Superior temporal gyrus (tissue), 1 donor: ENCODE measurements at regions not wholly inside any gene's neighbourhood (a gene's known extent, or its start where the extent isn't known, plus 50 kb on each side); places are given as distances from the start of the nearest gene placed in this dataset.

Experiments used
- DNase-seq: peaks from one replicate; pipeline ENCODE4 v3.0.0-alpha.2; 2016; ENCODE audit errors: extremely low spot score

GRCh38 chr12:98423963-98424362, 91.4 kb upstream of the TMPO start:
- DNase-seq, result no peak

DNA sequence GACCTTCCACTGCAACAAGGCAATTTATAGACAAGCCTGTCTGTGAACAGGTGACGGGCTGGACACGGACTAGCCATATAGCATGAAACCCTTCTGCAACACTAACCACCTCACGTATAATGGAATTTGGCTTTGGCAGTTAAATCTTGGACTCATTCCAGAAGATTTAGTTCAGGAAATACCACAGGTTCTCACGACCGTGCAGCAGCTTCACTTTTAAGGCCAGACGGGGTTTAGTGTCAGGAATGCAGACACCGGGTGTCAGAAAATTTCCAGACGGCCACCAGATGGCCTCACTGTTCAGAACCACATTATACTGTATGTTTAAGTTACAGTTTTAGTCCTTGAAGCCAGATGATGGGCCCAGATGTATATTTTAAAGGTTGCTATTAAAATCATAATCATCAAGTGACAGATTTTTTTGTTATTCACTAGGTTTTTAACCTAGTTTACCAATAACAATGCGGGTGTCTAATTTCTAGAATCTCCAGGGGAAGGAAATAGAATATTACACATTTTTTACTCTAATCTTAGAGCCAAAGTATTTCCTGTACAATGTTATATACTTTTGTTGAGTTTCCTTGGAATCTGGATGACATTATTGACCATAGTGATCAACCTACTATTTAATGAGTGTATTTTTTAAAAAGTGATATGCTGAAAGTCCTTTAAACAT, 90.5 kb upstream of the TMPO start:
- DNase-seq, result peak; percentile 86

GRCh38 chr12:98425859-98426258, 89.5 kb upstream of the TMPO start:
- no peak for DNase-seq

DNA sequence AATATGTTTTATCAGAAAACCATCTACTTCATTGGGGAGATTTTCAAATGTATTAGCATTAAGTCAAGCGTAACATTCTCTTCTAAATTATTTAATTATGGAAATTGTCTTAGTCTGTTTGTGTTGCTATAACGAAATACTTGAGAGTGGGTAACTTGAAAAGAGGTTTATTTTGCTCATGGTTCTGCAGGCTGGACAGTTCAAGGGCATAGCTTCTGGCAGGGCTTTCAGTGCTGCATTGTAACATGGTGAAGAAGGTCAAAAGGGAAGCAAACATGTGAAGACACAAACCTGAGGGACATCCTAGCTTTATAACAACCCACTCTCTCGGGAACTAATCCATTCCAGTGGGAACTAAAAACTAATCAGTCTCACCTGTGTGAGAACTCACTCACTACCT, 84.3 kb upstream of the TMPO start:
- DNase-seq, result no peak

DNA sequence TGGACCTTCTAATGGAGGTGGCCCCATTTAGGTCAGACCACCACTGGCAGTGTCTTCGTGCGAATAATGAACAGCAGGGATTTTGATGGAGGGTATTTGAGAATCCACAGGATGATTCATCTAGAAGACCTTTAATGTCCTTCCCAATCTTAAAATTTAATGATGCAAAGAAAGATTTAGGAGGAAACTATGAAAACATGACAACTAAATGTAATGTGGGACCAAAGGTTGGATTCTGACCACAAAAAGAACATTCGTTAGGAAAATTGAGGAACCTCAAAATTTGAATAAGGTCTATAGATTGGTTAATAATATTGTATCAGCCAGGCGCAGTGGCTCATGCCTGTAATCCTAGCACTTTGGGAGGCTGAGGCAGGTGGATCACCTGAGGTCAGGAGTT, 78.2 kb upstream of the TMPO start:
- no peak for DNase-seq

- no peak for DNase-seq
Measured at GRCh38 chr12:98437806-98438595, 77.4 kb upstream of the TMPO start.

- DNase-seq, result no peak
Measured at GRCh38 chr12:98438656-98439230, 76.6 kb upstream of the TMPO start.

DNA sequence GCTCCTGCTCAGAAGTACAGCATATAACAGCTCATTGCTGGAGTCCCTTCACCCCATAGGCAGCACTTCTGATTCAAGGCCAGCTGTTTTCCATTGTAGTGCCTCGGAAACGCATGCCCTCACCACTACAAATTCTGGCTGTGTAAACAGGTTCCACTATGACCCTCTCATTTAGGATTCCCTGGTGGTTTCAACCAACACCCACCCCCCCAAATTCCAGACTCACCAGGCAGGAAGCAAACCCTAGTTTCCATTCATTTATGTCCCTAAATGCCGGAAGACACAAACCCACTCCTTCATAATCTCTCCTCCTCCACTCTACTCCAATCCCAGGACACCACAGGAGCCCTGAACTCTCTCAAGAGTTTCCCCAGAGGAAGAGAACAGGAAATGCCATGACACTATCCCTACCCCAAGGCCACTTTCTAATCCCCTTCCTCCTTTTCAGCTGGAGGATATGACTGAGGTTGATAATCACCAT, 75.9 kb upstream of the TMPO start:
- no peak for DNase-seq

DNA sequence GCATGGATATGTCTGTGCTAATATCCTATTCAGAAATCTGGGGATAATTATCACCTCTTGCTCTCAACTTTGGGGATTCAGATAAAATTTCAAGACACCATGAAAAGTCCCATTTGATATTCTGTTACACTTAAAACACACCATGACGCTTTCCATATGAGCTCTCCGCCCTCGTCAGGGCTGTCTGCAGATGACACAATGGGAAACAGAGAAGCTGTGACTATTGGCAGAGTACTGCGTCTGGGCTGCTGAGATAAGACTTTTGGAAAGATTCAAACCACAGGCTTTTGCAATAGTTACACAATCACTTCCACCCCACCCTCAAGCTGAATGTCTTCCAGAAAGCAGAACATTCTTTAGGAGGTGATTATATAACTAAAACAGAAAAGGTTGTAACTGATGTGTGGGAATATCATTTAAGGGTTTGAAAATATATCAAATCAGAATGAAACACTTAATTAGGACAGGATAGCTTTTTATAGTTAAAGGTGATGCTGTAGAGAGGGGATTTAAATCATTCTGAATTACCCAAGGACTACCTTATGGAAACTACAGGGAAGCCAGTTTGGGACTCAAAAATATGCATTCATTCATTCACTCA, 75.3 kb upstream of the TMPO start:
- DNase-seq, result peak; percentile 79

DNA sequence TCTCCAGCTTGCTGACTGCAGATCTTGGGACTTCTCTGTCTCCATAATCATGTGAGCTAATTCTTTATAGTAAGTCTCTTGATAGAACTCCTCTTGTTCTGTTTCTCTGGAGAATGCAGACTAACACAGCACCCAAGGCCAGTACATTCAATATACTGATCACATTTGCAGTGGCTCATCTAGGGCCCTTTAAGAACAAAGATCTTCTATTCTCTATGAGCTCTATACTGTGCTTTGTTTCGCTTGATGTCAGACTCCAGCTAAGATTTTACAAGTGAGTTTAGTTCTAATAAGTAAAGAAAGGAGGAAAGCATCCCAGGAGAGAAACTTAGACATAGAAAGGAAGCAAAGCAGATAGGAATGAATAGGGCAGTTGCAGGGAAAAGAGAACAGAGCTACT, 69.3 kb upstream of the TMPO start:
- no peak for DNase-seq

DNA sequence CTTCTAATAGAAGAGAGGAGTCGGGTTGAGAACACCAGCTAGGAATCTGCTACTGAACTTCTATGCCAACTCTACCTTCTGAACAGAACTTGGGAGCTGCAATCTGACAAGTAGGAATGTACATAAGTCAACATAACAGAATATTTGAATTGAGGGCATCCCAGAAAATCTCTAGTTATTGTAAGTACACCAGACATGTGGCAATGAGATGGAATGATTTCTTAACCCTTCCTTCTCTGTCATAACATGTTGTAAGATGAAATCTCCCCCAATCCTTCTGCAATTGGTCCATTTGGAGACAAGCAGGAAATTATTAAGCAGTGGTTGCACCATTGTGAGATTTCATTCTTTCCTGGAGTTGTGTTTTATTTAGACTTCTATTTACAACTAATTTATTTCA, 68.7 kb upstream of the TMPO start:
- no peak for DNase-seq

- no peak for DNase-seq
Measured at GRCh38 chr12:98449584-98449983, 65.8 kb upstream of the TMPO start.

GRCh38 chr12:98453070-98453469, 62.3 kb upstream of the TMPO start:
- peak; percentile 56 for DNase-seq

DNA sequence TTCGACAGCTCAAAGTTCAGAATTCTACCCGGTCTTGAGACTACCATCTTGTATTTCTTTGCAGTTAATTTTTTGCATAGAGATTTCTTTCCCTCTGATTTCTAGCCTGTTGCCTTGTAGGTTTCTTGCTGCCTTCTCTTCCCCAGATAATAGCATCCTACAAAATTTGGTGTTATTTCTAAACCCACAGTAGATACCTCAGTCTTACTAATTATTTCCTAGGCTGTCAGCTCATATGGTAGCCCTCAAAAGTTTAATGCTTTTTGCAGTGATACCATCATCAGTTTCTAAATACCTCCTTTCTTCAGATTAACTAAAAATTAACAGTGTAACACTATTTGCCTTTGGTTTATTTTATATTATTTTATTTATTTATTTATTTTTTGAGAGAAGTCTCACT, 61.9 kb upstream of the TMPO start:
- no peak for DNase-seq

GRCh38 chr12:98456041-98456440, 59.3 kb upstream of the TMPO start:
- peak; percentile 31 for DNase-seq

GRCh38 chr12:98456576-98457573, 58.5 kb upstream of the TMPO start:
- peak; percentile 21 for DNase-seq

- DNase-seq, result peak; percentile 35
Measured at GRCh38 chr12:98464190-98464589, 51.2 kb upstream of the TMPO start.

- no peak for DNase-seq
Measured at GRCh38 chr12:98465505-98465904, 49.9 kb upstream of the TMPO start.
